Stimulated activated CD8-positive, alpha-beta memory T cell treated with anti-CD3 and anti-CD28 coated beads, Interleukin-4, amount 100 ng/mL, for 4 hours (primary cell): ENCODE measurements at regions not wholly inside any gene's neighbourhood (a gene's known extent, or its start where the extent isn't known, plus 50 kb on each side); places are given as distances from the start of the nearest gene placed in this dataset.
"Not testable (repeated sequence)": the region's sequence is repeated elsewhere in the genome, so short reads cannot be mapped to it uniquely, and the experiment has no call there.

Experiments used
- DNase-seq, 2 donors: peaks; one replicate each; pipeline ENCODE4 v3.0.0-alpha.2; 2020; ENCODE audit warnings: low read depth in 2 of 2, low spot score in 1 of 2

DNA sequence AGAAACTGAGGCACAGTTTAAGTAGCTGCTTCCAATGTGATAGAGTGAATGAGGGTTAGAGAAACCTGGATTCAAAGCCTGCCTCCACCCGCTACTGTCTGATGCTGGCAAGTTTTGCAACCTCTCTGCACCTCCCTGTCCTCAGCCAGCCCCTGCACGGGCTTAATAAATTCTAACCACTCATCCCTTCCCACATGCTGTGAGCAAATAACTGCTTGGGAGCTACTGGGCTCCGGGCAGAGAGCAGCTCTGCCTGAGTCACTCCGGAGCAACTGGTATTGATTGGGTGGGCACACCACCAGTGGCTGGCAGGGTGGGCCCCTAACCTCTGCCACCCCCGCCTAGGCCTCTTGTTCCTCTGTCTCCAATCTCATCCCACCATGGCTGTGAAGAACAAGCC, 104.3 kb upstream of the SYT13 start:
- DNase-seq, result no peak

GRCh38 chr11:45388472-45388871, 102.3 kb upstream of the SYT13 start:
- DNase-seq, result no peak

DNA sequence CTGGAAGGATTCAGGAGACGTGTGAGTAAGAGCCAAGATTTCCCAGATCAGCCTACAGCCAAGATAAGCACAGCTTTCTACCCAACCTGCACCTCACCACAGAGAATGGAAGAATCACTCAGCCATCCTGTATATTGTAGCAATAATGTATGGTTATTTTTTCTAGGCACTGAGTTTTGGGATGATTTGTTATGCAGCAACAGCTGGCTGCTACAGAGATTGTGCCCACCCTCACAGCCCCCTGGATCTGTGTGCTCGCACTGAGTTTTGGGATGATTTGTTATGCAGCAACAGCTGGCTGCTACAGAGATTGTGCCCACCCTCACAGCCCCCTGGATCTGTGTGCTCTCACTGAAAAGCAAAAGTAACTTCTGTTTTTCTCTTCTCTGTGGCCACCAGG, 101.7 kb upstream of the SYT13 start:
- not testable (repeated sequence) for DNase-seq

DNA sequence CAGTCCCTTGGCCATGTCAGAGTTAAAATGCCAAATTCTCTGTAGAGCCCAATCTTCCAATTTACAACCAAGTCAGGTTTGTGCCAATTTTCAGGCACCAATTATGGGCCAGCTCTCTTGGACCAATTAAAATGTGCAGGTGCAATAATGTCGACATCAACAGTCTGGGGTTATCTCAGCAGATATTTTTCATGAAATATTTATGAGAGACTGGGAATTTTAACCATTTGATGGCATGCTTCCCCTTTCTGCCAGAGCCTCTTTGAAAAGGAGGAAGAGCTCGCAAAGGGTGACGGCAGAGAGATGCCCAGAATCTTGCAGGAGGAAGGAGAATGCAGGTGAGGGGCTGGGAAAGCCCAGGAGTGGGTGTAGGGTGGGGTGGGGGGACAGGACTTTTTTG, 100.8 kb upstream of the SYT13 start:
- DNase-seq, result no peak

GRCh38 chr11:45385844-45386243, 99.7 kb upstream of the SYT13 start:
- DNase-seq, result no peak

GRCh38 chr11:45385423-45385822, 99.3 kb upstream of the SYT13 start:
- DNase-seq, result no peak

- no peak for DNase-seq
Measured at GRCh38 chr11:45384711-45385241, 98.6 kb upstream of the SYT13 start.

GRCh38 chr11:45384016-45384415, 97.9 kb upstream of the SYT13 start:
- DNase-seq, result no peak

GRCh38 chr11:45383224-45383623, 97.1 kb upstream of the SYT13 start:
- no peak for DNase-seq

- no peak for DNase-seq
Measured at GRCh38 chr11:45382133-45382878, 96.2 kb upstream of the SYT13 start.

- DNase-seq, result no peak
Measured at GRCh38 chr11:45379162-45379863, 93.2 kb upstream of the SYT13 start.

- no peak for DNase-seq
Measured at GRCh38 chr11:45378516-45378915, 92.4 kb upstream of the SYT13 start.

GRCh38 chr11:45374653-45375059, 88.5 kb upstream of the SYT13 start:
- no peak for DNase-seq

- no peak for DNase-seq
Measured at GRCh38 chr11:45374130-45374529, 88.0 kb upstream of the SYT13 start.

DNA sequence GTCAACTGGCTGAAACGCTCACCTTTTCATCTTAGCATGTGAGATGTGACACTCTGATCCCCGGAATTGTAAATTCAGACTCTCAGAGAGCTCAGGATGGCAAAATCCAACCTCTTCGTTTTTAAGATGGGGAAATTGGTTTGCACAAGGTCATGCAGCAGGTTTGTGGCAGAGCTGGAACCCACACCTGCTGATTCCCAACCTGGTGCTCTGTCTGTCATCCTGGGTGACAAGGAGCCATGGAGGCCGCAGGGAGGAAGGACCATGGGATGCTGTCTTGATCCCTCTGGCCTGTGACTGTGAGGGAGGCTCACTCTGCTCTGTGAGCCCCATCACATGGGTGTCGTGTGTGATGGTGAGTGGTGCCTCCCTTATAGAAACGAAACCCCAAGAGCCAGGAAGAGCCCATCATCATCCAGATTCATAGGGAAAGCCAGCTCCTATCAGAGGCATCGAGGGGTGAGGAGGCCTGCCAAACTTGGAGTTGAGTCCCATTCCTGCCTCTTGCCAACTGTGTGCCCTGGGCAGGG, 87.4 kb upstream of the SYT13 start:
- no peak for DNase-seq

DNA sequence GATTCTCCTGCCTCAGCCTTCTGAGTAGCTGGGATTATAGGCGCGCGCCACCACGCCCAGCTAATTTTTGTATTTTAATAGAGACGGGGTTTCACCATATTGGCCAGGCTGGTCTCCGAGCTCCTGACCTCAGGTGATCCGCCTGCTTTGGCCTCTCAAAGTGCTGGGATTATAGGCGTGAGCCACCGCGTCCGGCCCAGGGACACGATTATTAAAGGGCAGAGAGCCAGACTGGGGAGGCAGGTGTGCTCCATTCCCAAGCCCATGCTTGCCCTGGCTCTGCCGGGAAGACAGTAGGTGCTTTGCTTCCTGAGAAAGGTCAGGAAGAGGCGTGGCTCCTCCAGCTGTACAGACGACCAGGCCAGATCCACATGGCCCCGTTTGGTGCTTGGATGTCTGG, 86.3 kb upstream of the SYT13 start:
- DNase-seq, result not testable (repeated sequence)

- DNase-seq, result peak in 1 of 2 donors; percentile 25
Measured at GRCh38 chr11:45371251-45372115, 85.3 kb upstream of the SYT13 start.

GRCh38 chr11:45369313-45369712, 83.2 kb upstream of the SYT13 start:
- DNase-seq, result no peak

DNA sequence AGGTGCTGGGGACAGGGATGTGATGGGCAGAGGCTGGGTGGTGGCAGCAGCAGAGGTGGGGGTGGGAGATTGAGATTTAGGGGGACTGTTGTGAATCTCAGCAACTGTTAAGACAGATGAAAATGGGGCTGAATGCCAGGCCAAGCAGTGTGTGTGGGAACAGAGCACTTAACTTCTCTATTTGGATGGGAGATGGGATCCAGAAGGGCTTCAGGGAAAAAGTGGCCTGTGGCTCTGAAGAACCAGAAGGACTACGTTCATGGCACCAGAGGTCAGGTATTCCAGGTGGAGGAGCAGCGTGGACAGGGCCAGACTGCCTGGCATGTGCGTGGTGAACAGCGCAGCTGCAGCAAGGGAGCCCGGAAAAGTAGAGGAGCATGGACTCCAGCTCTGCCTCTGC, 82.6 kb upstream of the SYT13 start:
- no peak for DNase-seq

DNA sequence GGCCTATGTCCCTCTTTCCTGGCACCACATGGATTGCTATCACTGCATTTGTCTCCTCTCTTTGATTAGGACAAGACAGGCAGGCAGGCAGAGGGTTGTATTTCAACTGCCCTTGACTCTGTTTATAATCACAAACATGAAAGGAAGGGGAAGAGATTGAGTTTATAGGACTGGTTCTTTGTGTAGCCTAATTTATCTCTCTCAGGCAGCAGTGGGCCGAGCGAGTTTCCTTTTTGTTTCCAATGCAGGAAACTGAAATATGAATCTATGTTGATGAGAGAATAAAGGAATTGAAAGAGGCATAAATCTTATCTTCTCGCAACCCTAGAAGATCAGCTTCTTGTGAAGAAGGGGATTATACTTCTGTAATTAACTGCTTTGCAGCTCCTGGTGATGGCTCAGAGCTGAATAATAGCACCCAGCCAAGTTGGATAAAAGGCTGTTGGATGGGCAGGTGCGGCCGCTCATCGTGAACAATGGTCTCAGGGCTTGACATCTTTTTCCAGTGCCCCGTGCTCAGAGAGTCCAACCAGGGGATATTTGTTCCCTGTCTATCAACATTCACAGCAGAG, 80.6 kb upstream of the SYT13 start:
- no peak for DNase-seq
